OCI-LY7 (cell line): ENCODE measurements at regions not wholly inside any gene's neighbourhood (a gene's known extent, or its start where the extent isn't known, plus 50 kb on each side); places are given as distances from the start of the nearest gene placed in this dataset.

Source experiments
- BruUV-seq: library from RNA; stranded (reverse); fragments of 400-500 nt; replicated peaks from 2 replicates; lab custom pipeline; 2021; lab: Mats Ljungman, UMichigan
- CTCF ChIA-PET: fragments of 300-600 bp; sonication (Branson Sonifier 250); formaldehyde crosslinking; loops from one replicate; lab custom pipeline; 2022; ENCODE audit warnings: antibody characterized with exemption; ENCODE audit not compliant: unreplicated experiment; lab: Charles Lee
- POLR2A ChIA-PET: fragments of 300-600 bp; sonication (Branson Sonifier 250); formaldehyde crosslinking; loops from one replicate; lab custom pipeline; 2022; ENCODE audit warnings: antibody characterized with exemption; lab: Charles Lee
- DNase-seq: peaks from one replicate; pipeline ENCODE4 v3.0.0-alpha.2; 2015; ENCODE audit warnings: low spot score
- H2AFZ ChIP-seq: fragments of 200-600 bp; sonication (generic), shearing (Covaris generic); 2 replicates; pipeline ENCODE4 v1.6.1; 2014; ENCODE audit warnings: mild to moderate bottlenecking, antibody characterized with exemption, low read length, moderate library complexity
- H3K27ac ChIP-seq: fragments of 200-600 bp; sonication (generic); 2 replicates; pipeline ENCODE4 v1.5.1; 2014; ENCODE audit warnings: mixed run types, low read depth, mild to moderate bottlenecking, moderate library complexity, low read length, inconsistent platforms; ENCODE audit not compliant: poor library complexity, severe bottlenecking
- H3K36me3 ChIP-seq: fragments of 200-600 bp; sonication (generic); 2 replicates; pipeline ENCODE4 v1.6.1; 2014; ENCODE audit warnings: mild to moderate bottlenecking, antibody characterized with exemption, low read length, moderate library complexity, mixed read lengths; ENCODE audit not compliant: insufficient read depth
- H3K4me1 ChIP-seq: fragments of 200-600 bp; sonication (generic); 2 replicates; pipeline ENCODE4 v1.5.1; 2014; ENCODE audit warnings: mild to moderate bottlenecking, low read length; ENCODE audit not compliant: insufficient read depth, poor library complexity, severe bottlenecking
- H3K4me2 ChIP-seq: fragments of 200-600 bp; sonication (generic); 2 replicates; pipeline ENCODE4 v1.6.1; 2014; ENCODE audit warnings: mild to moderate bottlenecking, low read length
- H3K4me3 ChIP-seq: fragments of 200-600 bp; sonication (generic); 2 replicates; pipeline ENCODE4 v1.5.1; 2014; ENCODE audit warnings: mild to moderate bottlenecking, low read depth, low read length; ENCODE audit not compliant: poor library complexity, severe bottlenecking
- H3K79me2 ChIP-seq: fragments of 200-600 bp; sonication (generic); 2 replicates; pipeline ENCODE4 v1.6.1; 2016; ENCODE audit warnings: low read depth, mild to moderate bottlenecking, low read length, moderate library complexity, mixed read lengths; ENCODE audit not compliant: insufficient read depth
- H3K9me2 ChIP-seq: fragments of 200-600 bp; sonication (generic); 2 replicates; pipeline ENCODE4 v1.6.1; 2016; ENCODE audit warnings: mild to moderate bottlenecking, low read length, mixed read lengths; ENCODE audit not compliant: insufficient read depth
- H3K9me3 ChIP-seq: fragments of 200-600 bp; sonication (generic); 2 replicates; pipeline ENCODE4 v1.6.1; 2014; ENCODE audit warnings: mild to moderate bottlenecking, mixed run types, low read length, mixed read lengths
- H4K20me1 ChIP-seq: fragments of 200-600 bp; sonication (generic); 2 replicates; pipeline ENCODE4 v1.6.1; 2014; ENCODE audit warnings: mild to moderate bottlenecking, antibody characterized with exemption, low read length, moderate library complexity, mixed read lengths; ENCODE audit not compliant: insufficient read depth
- EZH2phosphoT487 ChIP-seq: fragments of 200-600 bp; sonication (generic); IDR thresholded peaks from 2 replicates; pipeline ENCODE4 v1.6.1; 2018; ENCODE audit warnings: low read depth, borderline replicate concordance, mild to moderate bottlenecking, mixed run types, antibody characterized with exemption, low read length, moderate library complexity, mixed read lengths
- intact Hi-C: fragments of 100-400 bp; cut with micrococcal nuclease; formaldehyde crosslinking; loops from one replicate; pipeline ENCODE4 v1.10.0; 2022; ENCODE audit not compliant: unreplicated experiment
- TF ChIP-seq, protein P1 (sequence below): fragments of 200-600 bp; sonication (generic); conservative IDR thresholded peaks from 2 replicates; pipeline ENCODE4 v1.5.1; 2014; ENCODE audit warnings: mild to moderate bottlenecking, antibody characterized with exemption, low read length, moderate library complexity, mixed read lengths

DNA sequence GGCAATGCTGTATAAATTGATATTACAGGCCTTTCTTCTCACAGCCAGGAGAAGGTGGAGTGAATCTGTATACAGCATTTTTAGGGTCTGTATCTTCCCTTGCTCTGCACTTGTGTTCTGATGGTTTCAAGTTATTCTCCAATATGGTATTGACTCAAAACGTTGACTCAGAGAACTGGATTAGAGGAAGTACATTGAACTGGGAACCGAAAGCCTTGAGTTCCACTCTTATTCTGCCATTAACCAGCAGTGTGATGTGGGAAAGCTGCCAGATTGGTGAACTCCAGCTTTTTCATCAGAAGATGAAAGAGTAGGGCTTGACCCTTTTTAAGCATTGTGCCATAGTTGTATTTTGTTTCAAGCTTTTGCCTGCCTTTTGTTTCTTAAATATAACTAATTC, 167.7 kb downstream of the SPRY2 start:
- Histone ChIP-seq H3K4me3 (no peak overlapping the region), H3K36me3 (no peaks in the 10 kb centered on the region), H3K9me3 (no peaks in the 10 kb centered on the region), H3K4me2 (no peak overlapping the region), H3K79me2 (no peaks in the 10 kb centered on the region), H4K20me1 (no peaks in the 10 kb centered on the region), H2AFZ (no peak overlapping the region), H3K27ac (no peak overlapping the region), H3K9me2 (no peaks in the 10 kb centered on the region), H3K4me1 (no peaks in the 10 kb centered on the region)
- no TSS peak for BruUV-seq
- ChIA-PET CTCF (no interaction called here), POLR2A (no interaction called here)
- intact Hi-C loops: no loop called here
- TF ChIP-seq, protein P1, sequence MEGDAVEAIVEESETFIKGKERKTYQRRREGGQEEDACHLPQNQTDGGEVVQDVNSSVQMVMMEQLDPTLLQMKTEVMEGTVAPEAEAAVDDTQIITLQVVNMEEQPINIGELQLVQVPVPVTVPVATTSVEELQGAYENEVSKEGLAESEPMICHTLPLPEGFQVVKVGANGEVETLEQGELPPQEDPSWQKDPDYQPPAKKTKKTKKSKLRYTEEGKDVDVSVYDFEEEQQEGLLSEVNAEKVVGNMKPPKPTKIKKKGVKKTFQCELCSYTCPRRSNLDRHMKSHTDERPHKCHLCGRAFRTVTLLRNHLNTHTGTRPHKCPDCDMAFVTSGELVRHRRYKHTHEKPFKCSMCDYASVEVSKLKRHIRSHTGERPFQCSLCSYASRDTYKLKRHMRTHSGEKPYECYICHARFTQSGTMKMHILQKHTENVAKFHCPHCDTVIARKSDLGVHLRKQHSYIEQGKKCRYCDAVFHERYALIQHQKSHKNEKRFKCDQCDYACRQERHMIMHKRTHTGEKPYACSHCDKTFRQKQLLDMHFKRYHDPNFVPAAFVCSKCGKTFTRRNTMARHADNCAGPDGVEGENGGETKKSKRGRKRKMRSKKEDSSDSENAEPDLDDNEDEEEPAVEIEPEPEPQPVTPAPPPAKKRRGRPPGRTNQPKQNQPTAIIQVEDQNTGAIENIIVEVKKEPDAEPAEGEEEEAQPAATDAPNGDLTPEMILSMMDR: no peak
- TF ChIP-seq EZH2phosphoT487: no peak
- DNase-seq: no peak

GRCh38 chr13:80171096-80171495, 169.8 kb downstream of the SPRY2 start:
- TF ChIP-seq, protein P1: no peak
- TF ChIP-seq EZH2phosphoT487: no peak
- POLR2A ChIA-PET: no interaction called here
- Histone ChIP-seq H3K4me3 (no peak overlapping the region), H3K4me1 (no peaks in the 10 kb centered on the region), H3K27ac (no peak overlapping the region), H4K20me1 (no peaks in the 10 kb centered on the region), H3K4me2 (no peak overlapping the region), H3K9me2 (no peaks in the 10 kb centered on the region), H2AFZ (no peak overlapping the region), H3K36me3 (no peaks in the 10 kb centered on the region), H3K9me3 (no peaks in the 10 kb centered on the region), H3K79me2 (no peaks in the 10 kb centered on the region)
- CTCF ChIA-PET: no interaction called here
- intact Hi-C loops: no loop called here
- no TSS peak for BruUV-seq
- no peak for DNase-seq

- H3K4me2 ChIP-seq: no peak overlapping the region
- intact Hi-C loops: no loop called here
- DNase-seq: no peak
- POLR2A ChIA-PET: interaction anchor here (0.7 kb wide), 1 partner anchor 35 kb away, joined by 3 read pairs; no protein-coding TSS in a partner anchor
- H3K9me3 ChIP-seq: no peaks in the 10 kb centered on the region
- H3K4me3 ChIP-seq: no peak overlapping the region
- H3K9me2 ChIP-seq: no peaks in the 10 kb centered on the region
- no peaks in the 10 kb centered on the region for H3K79me2 ChIP-seq
- CTCF ChIA-PET: interaction anchor here (0.6 kb wide), 1 partner anchor 9 kb away, joined by 3 read pairs; no protein-coding TSS in a partner anchor
- TF ChIP-seq, protein P1: no peak
- no peak for TF ChIP-seq EZH2phosphoT487
- H4K20me1 ChIP-seq: no peaks in the 10 kb centered on the region
- H3K36me3 ChIP-seq: no peaks in the 10 kb centered on the region
- BruUV-seq: no TSS peak
- no peaks in the 10 kb centered on the region for H3K4me1 ChIP-seq
- no peak overlapping the region for H2AFZ ChIP-seq
- H3K27ac ChIP-seq: no peak overlapping the region
Observed at GRCh38 chr13:80168089-80168850, 172.7 kb downstream of the SPRY2 start.
